GM18511 (cell line): ENCODE measurements at regions not wholly inside any gene's neighbourhood (a gene's known extent, or its start where the extent isn't known, plus 50 kb on each side); places are given as distances from the start of the nearest gene placed in this dataset.
"Not testable (repeated sequence)": the region's sequence is repeated elsewhere in the genome, so short reads cannot be mapped to it uniquely, and the experiment has no call there.

Experiments used
- ATAC-seq: cut with Tn5 transposase; IDR thresholded peaks from one replicate; pipeline ENCODE4 v1.9.1; 2021; ENCODE audit warnings: mild to moderate bottlenecking, moderate library complexity; ENCODE audit not compliant: unreplicated experiment

- no peak for ATAC-seq
These were observed 550.8 kb upstream of the CHAC2 start for GRCh38 chr2:53216805-53217204.

GRCh38 chr2:53212576-53212975, 555.0 kb upstream of the CHAC2 start:
- ATAC-seq: no peak

- no peak for ATAC-seq
These were observed 556.3 kb upstream of the CHAC2 start for GRCh38 chr2:53211201-53211774.

GRCh38 chr2:53210538-53210937, 557.1 kb upstream of the CHAC2 start:
- no peak for ATAC-seq

- no peak for ATAC-seq
These were observed 557.7 kb upstream of the CHAC2 start for GRCh38 chr2:53209679-53210458.

GRCh38 chr2:53208815-53209214, 558.8 kb upstream of the CHAC2 start:
- no peak for ATAC-seq

- not testable (repeated sequence) for ATAC-seq
These were observed 561.4 kb upstream of the CHAC2 start for GRCh38 chr2:53206226-53206625.

- ATAC-seq: no peak
These were observed 565.5 kb upstream of the CHAC2 start for GRCh38 chr2:53202063-53202462.

GRCh38 chr2:53200072-53200471, 567.5 kb upstream of the CHAC2 start:
- no peak for ATAC-seq

- ATAC-seq: no peak
These were observed 578.6 kb upstream of the CHAC2 start for GRCh38 chr2:53188851-53189510.

- no peak for ATAC-seq
These were observed 584.0 kb upstream of the CHAC2 start for GRCh38 chr2:53183581-53183980.

- peak; percentile 39 for ATAC-seq
These were observed 585.0 kb upstream of the CHAC2 start for GRCh38 chr2:53182601-53183000.

- no peak for ATAC-seq
These were observed 585.8 kb upstream of the CHAC2 start for GRCh38 chr2:53181759-53182158.

- no peak for ATAC-seq
These were observed 590.3 kb upstream of the CHAC2 start for GRCh38 chr2:53177327-53177726.

GRCh38 chr2:53174539-53174938, 593.1 kb upstream of the CHAC2 start:
- no peak for ATAC-seq

- ATAC-seq: peak; percentile 76
These were observed 593.7 kb upstream of the CHAC2 start for GRCh38 chr2:53173698-53174455.

- no peak for ATAC-seq
These were observed 594.5 kb upstream of the CHAC2 start for GRCh38 chr2:53173091-53173490.

GRCh38 chr2:53170466-53170865, 597.1 kb upstream of the CHAC2 start:
- ATAC-seq: no peak

GRCh38 chr2:53167227-53167626, 600.4 kb upstream of the CHAC2 start:
- ATAC-seq: no peak

GRCh38 chr2:53150146-53150545, 617.5 kb upstream of the CHAC2 start:
- ATAC-seq: peak; percentile 69

GRCh38 chr2:53148221-53148620, 619.4 kb upstream of the CHAC2 start:
- no peak for ATAC-seq
